Keratinocyte (primary cell): ENCODE measurements at regions not wholly inside any gene's neighbourhood (a gene's known extent, or its start where the extent isn't known, plus 50 kb on each side); places are given as distances from the start of the nearest gene placed in this dataset.

Experiments
- CTCF ChIP-seq, 3 experiments: IDR thresholded peaks in 1 of 3; conservative IDR thresholded peaks in 1 of 3; optimal IDR thresholded peaks in 1 of 3; 2 replicates in 2 of 3; 3 replicates in 1 of 3; pipeline versions ENCODE3 to v1.5.1; 2011; ENCODE audit warnings: low read length in 3 of 3, mild to moderate bottlenecking in 3 of 3, moderate library complexity in 2 of 3, control low read depth in 1 of 3, inconsistent platforms in 1 of 3; ENCODE audit not compliant: insufficient read depth in 2 of 3; ENCODE audit errors: extremely low read depth in 1 of 3
- EZH2 ChIP-seq: IDR thresholded peaks from one replicate; pipeline ENCODE4 v1.6.1; 2012; ENCODE audit warnings: inconsistent platforms, mild to moderate bottlenecking, low read length, moderate library complexity

- TF ChIP-seq CTCF (optimal IDR thresholded peaks at IDR 0.05 in 1 of 3, IDR thresholded peaks at IDR 0.05 in 1 of 3, conservative IDR thresholded peaks at IDR 0.05 in 1 of 3; ENCODE audit: extremely low read depth in 1 of 3, insufficient read depth in 2 of 3, low read length in 3 of 3) (no peak), EZH2 (no peak)
Observed at GRCh38 chr6:126907312-126907711, 211.2 kb upstream of the RSPO3 start.
